Hematopoietic multipotent progenitor cell (in vitro differentiated cells): ENCODE measurements at regions not wholly inside any gene's neighbourhood (a gene's known extent, or its start where the extent isn't known, plus 50 kb on each side); places are given as distances from the start of the nearest gene placed in this dataset.

Experiments used
- DNase-seq, 3 donors: peaks; one replicate each; pipeline ENCODE4 v3.0.0-alpha.2; 2011 to 2015; ENCODE audit warnings: low read depth in 2 of 3, low spot score in 2 of 3

DNA sequence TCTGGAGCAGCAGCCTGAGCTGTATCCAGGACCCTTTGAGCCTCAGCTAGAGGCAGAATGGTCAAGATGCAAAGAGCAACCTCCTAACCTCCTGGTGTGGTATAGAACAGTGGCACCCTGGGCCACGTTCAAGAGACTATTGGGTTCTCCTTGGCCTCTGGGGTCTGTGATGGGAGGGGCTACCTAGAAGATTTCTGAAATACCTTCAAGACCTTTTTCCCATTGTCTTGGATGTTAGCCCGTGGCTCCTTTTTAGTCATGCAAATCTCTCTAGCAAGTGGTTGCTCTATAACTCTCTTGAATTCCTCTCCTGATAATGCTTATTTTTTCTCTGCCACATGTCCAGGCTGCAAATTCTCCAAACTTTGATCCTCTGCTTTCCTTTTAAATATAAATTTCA, 106.3 kb upstream of the SULT1C3 start:
- DNase-seq: no peak

DNA sequence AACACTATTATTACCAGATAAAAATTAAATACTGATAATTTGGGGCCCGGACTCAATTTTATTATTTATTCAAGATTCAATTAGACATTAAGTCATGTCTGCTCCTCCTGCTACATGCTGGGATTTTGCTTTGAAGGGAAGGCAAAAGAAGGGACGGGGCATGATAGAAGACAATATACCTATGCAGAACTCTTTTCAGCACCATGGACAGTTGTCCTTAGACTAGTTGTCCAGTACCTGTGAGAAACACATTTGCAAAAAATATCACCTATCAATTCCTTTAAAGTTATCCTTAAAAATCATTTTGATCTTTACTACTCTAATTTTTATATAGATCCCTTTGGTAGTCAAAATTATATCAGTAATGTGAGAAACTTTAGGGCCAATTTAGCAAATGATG, 100.2 kb upstream of the SULT1C3 start:
- peak in 1 of 3 donors; percentile 52 for DNase-seq

DNA sequence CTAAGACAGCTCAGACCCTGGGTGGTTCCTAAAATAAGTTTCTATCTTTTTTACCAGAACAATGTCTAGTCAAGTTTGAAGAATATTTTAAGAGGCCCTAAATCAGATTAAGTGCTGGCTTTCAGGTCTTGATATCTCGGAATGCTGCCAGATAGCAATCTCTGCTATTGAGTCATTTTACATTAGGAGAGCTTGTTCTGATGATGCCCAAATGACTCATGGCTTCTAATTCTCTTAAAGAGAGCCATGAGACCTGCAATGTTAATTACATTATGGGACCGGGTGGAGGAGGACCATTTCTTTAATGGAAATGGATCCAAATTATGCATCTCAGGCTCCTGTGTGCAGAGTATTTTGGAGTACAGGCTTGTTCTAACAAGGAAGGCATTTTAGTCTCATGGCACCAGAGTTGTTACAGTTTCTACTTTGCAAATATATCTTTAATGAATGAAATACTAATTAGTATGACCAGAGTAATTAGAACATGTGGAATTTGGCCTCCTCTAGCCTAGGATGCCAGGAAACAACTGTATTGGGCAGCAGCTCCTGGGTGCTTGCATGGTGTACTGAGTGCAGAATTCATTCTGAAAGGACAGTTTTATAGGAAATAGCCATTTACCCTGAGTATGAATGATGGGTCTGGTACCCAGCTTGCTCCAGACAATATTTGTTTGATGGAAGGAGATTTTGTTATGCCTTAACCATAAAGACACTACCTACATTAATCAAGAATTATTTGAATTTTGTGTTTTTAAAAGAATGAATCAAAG, 94.0 kb upstream of the SULT1C3 start:
- no peak for DNase-seq

DNA sequence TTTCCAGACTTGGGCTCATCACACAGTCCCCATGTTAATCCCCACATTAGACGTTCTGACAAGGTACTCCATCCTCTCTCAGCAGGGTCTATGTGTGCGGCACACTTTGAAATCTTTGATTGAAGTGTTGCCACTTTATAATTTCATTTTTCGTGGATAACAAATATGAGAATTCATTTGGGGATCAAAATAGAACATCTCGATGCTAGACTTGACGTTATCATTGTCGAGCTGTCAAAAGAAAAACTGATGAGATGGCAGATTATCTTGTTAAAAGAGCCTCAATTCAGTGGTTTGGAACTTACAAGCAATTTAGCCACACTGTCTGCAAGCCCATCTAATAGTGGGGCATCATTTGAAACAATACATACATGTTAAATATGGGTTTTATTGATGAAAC, 91.2 kb upstream of the SULT1C3 start:
- DNase-seq: no peak

- no peak for DNase-seq
Observed at GRCh38 chr2:108154366-108155061, 85.3 kb upstream of the SULT1C3 start.

GRCh38 chr2:108161298-108161697, 78.5 kb upstream of the SULT1C3 start:
- DNase-seq: no peak

- DNase-seq: no peak
Observed at GRCh38 chr2:108164318-108164717, 75.5 kb upstream of the SULT1C3 start.

- DNase-seq: peak in 2 of 3 donors; percentile 7 to 63
Observed at GRCh38 chr2:108165729-108166128, 74.0 kb upstream of the SULT1C3 start.

GRCh38 chr2:108167699-108168098, 72.1 kb upstream of the SULT1C3 start:
- DNase-seq: no peak

- peak in 2 of 3 donors; percentile 9 to 52 for DNase-seq
Observed at GRCh38 chr2:108169982-108170625, 69.7 kb upstream of the SULT1C3 start.

- DNase-seq: peak in 1 of 3 donors; percentile 4
Observed at GRCh38 chr2:108171657-108172056, 68.1 kb upstream of the SULT1C3 start.

DNA sequence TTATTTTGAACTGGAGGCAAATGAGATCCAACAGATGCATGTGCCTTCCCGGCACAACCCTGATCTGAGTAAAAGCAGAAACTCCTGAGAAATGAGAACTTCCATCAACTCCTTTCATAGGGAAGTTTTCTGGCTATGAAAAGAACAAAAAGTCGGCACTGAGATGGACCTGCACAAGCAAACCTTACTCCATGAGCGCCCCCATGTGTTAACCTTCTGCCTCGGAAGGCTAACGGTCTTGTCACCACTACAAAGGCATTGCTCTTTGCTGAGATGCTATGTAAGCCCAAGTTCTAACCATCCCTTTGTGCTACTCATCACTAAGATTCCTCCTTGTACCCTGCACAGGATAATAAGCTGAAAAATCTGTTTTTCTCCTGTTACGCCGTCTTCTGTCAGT, 57.3 kb upstream of the SULT1C3 start:
- peak in 1 of 3 donors; percentile 10 for DNase-seq

GRCh38 chr2:108184419-108184818, 55.3 kb upstream of the SULT1C3 start:
- peak in 1 of 3 donors; percentile 35 for DNase-seq

DNA sequence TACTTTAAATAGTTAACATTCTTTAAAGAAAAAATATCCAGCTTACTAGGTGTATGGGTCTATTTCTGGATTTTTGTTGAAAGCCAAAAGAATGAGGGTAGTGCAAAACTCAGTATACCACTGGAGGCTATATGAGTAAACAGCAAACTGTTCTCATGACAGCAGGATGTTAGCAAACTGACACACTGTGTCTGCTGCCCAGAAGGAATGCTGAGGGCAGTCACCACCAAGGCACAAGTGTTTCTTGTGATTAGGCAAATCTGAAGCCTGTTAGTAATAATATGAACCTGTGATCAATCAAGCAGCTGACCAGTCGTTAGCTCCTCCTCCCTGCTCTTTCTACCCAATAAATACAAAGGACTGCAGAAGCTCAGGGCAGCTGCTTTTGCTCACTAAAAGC, 50.5 kb upstream of the SULT1C3 start:
- no peak for DNase-seq
